OCI-LY1 (cell line): ENCODE measurements at regions not wholly inside any gene's neighbourhood (a gene's known extent, or its start where the extent isn't known, plus 50 kb on each side); places are given as distances from the start of the nearest gene placed in this dataset.
"Not testable (repeated sequence)": the region's sequence is repeated elsewhere in the genome, so short reads cannot be mapped to it uniquely, and the experiment has no call there.

Source experiments
- H2AFZ ChIP-seq: fragments of 200-600 bp; sonication (generic), shearing (Covaris generic); 2 replicates; pipeline ENCODE4 v1.6.0; 2014; ENCODE audit warnings: antibody characterized with exemption, mild to moderate bottlenecking, low read length
- H3F3A ChIP-seq: fragments of 200-600 bp; sonication (generic), shearing (Covaris generic); 2 replicates; pipeline ENCODE4 v1.6.0; 2014; ENCODE audit warnings: mild to moderate bottlenecking, antibody characterized with exemption, low read length, moderate library complexity; ENCODE audit not compliant: insufficient read depth
- H3K27ac ChIP-seq: fragments of 200-600 bp; sonication (generic); 2 replicates; pipeline ENCODE4 v1.5.1; 2014; ENCODE audit warnings: low read length, mixed run types, mild to moderate bottlenecking, low read depth; ENCODE audit not compliant: poor library complexity, severe bottlenecking
- H3K27me3 ChIP-seq: fragments of 200-600 bp; sonication (generic); 2 replicates; pipeline ENCODE4 v1.6.0; 2014; ENCODE audit warnings: antibody characterized with exemption, mild to moderate bottlenecking, low read length, moderate library complexity; ENCODE audit not compliant: insufficient read depth
- H3K36me3 ChIP-seq: fragments of 200-600 bp; sonication (generic); 2 replicates; pipeline ENCODE4 v1.6.1; 2014; ENCODE audit warnings: mild to moderate bottlenecking, antibody characterized with exemption, low read length, moderate library complexity, mixed read lengths; ENCODE audit not compliant: insufficient read depth
- H3K4me1 ChIP-seq: fragments of 200-600 bp; sonication (generic); 2 replicates; pipeline ENCODE4 v1.5.1; 2014; ENCODE audit warnings: mild to moderate bottlenecking, low read length, moderate library complexity; ENCODE audit not compliant: insufficient read depth, severe bottlenecking
- H3K4me2 ChIP-seq: fragments of 200-600 bp; sonication (generic), shearing (Covaris generic); 2 replicates; pipeline ENCODE4 v1.6.1; 2014; ENCODE audit warnings: low read length
- H3K4me3 ChIP-seq: fragments of 200-600 bp; sonication (generic); 2 replicates; pipeline ENCODE4 v1.5.1; 2014; ENCODE audit warnings: low read length, low read depth, mild to moderate bottlenecking, mixed read lengths; ENCODE audit not compliant: poor library complexity, severe bottlenecking
- H3K79me2 ChIP-seq: fragments of 200-600 bp; shearing (Covaris generic); 2 replicates; pipeline ENCODE4 v1.6.1; 2016; ENCODE audit warnings: mixed run types, low read length, mixed read lengths; ENCODE audit not compliant: insufficient read depth
- H3K9ac ChIP-seq: fragments of 200-600 bp; sonication (generic), shearing (Covaris generic); 2 replicates; pipeline ENCODE4 v1.6.1; 2014; ENCODE audit warnings: mild to moderate bottlenecking, low read length, mixed read lengths
- H3K9me2 ChIP-seq: fragments of 200-600 bp; sonication (generic), shearing (Covaris generic); 2 replicates; pipeline ENCODE4 v1.6.1; 2014; ENCODE audit warnings: low read depth, mild to moderate bottlenecking, low read length, mixed read lengths
- H3K9me3 ChIP-seq: fragments of 200-600 bp; shearing (Covaris generic); 2 replicates; pipeline ENCODE4 v1.6.1; 2014; ENCODE audit warnings: low read length, mixed read lengths
- H4K20me1 ChIP-seq: fragments of 200-600 bp; sonication (generic), shearing (Covaris generic); 2 replicates; pipeline ENCODE4 v1.6.0; 2016; ENCODE audit warnings: mild to moderate bottlenecking, low read length; ENCODE audit not compliant: insufficient read depth
- CTCF ChIP-seq: fragments of 200-600 bp; sonication (generic), shearing (Covaris generic); IDR thresholded peaks from 2 replicates; pipeline ENCODE4 v1.5.1; 2017; ENCODE audit warnings: mild to moderate bottlenecking, antibody characterized with exemption, low read length, moderate library complexity, mixed read lengths
- EZH2 ChIP-seq: fragments of 200-600 bp; sonication (generic), shearing (Covaris generic); IDR thresholded peaks from 2 replicates; pipeline ENCODE4 v1.8.0; 2017; ENCODE audit warnings: borderline replicate concordance, mixed run types, mild to moderate bottlenecking, antibody characterized with exemption, low read length, moderate library complexity, mixed read lengths

GRCh38 chr10:44752451-44753441, 158.4 kb upstream of the TMEM72 start:
- TF ChIP-seq EZH2 = no peak
- TF ChIP-seq CTCF = no peak
- Histone ChIP-seq H3K9ac (no peak overlapping the region), H3K9me2 (no peaks in the 10 kb centered on the region), H3K4me1 (no peaks in the 10 kb centered on the region), H2AFZ (no peak overlapping the region), H4K20me1 (no peaks in the 10 kb centered on the region), H3K27ac (no peak overlapping the region), H3K36me3 (no peaks in the 10 kb centered on the region), H3K27me3 (no peaks in the 10 kb centered on the region), H3K4me3 (no peak overlapping the region), H3K9me3 (no peaks in the 10 kb centered on the region), H3F3A (no peaks in the 10 kb centered on the region), H3K4me2 (no peak overlapping the region), H3K79me2 (no peaks in the 10 kb centered on the region)

- not testable (repeated sequence) for H2AFZ ChIP-seq, H3K9ac ChIP-seq, H3K9me3 ChIP-seq, H3K4me2 ChIP-seq, H3K36me3 ChIP-seq, H3K27me3 ChIP-seq, H3K4me3 ChIP-seq, H3K79me2 ChIP-seq, H3K4me1 ChIP-seq, H3K9me2 ChIP-seq, H3F3A ChIP-seq, H3K27ac ChIP-seq, H4K20me1 ChIP-seq
Observed at GRCh38 chr10:44754355-44754754, 156.8 kb upstream of the TMEM72 start.

GRCh38 chr10:44755481-44755880, 155.7 kb upstream of the TMEM72 start:
- TF ChIP-seq CTCF (no peak), EZH2 (no peak)
- Histone ChIP-seq H3K4me1 (no peaks in the 10 kb centered on the region), H3K79me2 (no peaks in the 10 kb centered on the region)

DNA sequence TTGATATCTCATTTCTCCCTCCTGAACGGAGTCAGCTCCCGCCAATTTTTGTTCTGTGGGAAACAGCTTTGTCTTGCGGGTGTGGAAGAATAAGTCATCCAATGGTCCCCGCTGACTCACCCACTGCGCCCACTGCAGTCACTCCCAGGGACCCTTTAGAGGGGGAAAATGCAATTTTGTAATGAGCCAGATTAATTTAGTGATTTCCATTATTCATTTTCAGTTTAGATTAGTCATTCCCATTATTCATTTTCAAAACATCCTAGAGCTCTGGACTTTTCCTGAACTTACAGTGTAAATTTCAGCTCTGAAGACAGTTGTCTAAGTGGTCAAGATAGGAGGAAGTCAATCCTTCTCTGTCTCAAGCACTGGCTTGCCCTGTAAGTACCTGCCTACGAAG, 154.9 kb upstream of the TMEM72 start:
- no peaks in the 10 kb centered on the region for H3K4me1 ChIP-seq
- H3K9ac ChIP-seq = no peak overlapping the region
- no peak overlapping the region for H2AFZ ChIP-seq
- H3K27ac ChIP-seq = no peak overlapping the region
- H3K4me3 ChIP-seq = no peak overlapping the region
- H3K4me2 ChIP-seq = no peak overlapping the region
- no peaks in the 10 kb centered on the region for H3F3A ChIP-seq
- no peaks in the 10 kb centered on the region for H3K9me2 ChIP-seq
- H4K20me1 ChIP-seq = no peaks in the 10 kb centered on the region
- no peaks in the 10 kb centered on the region; the same call in 1 of the 2 replicates for H3K27me3 ChIP-seq
- TF ChIP-seq CTCF = no peak
- no peak for TF ChIP-seq EZH2
- no peaks in the 10 kb centered on the region for H3K36me3 ChIP-seq
- H3K79me2 ChIP-seq = no peaks in the 10 kb centered on the region
- no peaks in the 10 kb centered on the region for H3K9me3 ChIP-seq

More at GRCh38 chr10:44755481-44755880, 155.7 kb upstream of the TMEM72 start:
- Histone ChIP-seq H3K9me3 (no peaks in the 10 kb centered on the region), H3K9ac (no peak overlapping the region), H3K27me3 (no peaks in the 10 kb centered on the region; the same call in 1 of the 2 replicates), H3K4me3 (no peak overlapping the region), H3K9me2 (no peaks in the 10 kb centered on the region), H3K4me2 (no peak overlapping the region), H3F3A (no peaks in the 10 kb centered on the region), H4K20me1 (no peaks in the 10 kb centered on the region), H2AFZ (no peak overlapping the region), H3K36me3 (no peaks in the 10 kb centered on the region), H3K27ac (no peak overlapping the region)
